Globus pallidus (tissue), 1 donor: ENCODE measurements at regions not wholly inside any gene's neighbourhood (a gene's known extent, or its start where the extent isn't known, plus 50 kb on each side); places are given as distances from the start of the nearest gene placed in this dataset.
"Not testable (repeated sequence)": the region's sequence is repeated elsewhere in the genome, so short reads cannot be mapped to it uniquely, and the experiment has no call there.

ENCODE experiments used
- DNase-seq: peaks from one replicate; pipeline ENCODE4 v3.0.0-alpha.2; 2015; ENCODE audit warnings: low spot score

- DNase-seq, result not testable (repeated sequence)
These were observed 169.0 kb upstream of the FOXD4L5 start for GRCh38 chr9:65454034-65454433.

- not testable (repeated sequence) for DNase-seq
These were observed 165.0 kb upstream of the FOXD4L5 start for GRCh38 chr9:65449886-65450610.

DNA sequence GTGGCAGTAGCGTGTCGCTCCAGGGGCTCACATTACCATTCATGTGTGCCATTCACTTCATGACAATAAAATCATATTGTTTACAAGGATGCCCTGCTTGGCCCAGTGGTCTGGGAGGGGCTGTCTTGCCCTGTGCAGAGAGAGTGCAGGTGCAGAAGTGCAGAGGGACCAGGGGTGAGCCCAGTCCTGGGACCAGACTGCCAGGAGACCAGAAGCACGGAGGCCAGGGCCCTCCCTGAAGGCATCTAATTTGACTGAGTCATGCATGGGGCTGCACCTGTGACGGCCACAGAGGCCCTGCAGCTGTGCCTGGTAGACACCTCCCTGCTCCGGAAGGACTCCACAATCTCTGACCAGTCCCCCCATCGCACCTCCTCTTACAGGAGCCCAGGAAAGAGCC, 164.4 kb upstream of the FOXD4L5 start:
- DNase-seq, result no peak

- not testable (repeated sequence) for DNase-seq
These were observed 162.1 kb upstream of the FOXD4L5 start for GRCh38 chr9:65447146-65447545.

GRCh38 chr9:65445991-65446390, 161.0 kb upstream of the FOXD4L5 start:
- not testable (repeated sequence) for DNase-seq

- DNase-seq, result no peak
These were observed 159.9 kb upstream of the FOXD4L5 start for GRCh38 chr9:65444943-65445342.

- DNase-seq, result not testable (repeated sequence)
These were observed 157.1 kb upstream of the FOXD4L5 start for GRCh38 chr9:65442116-65442515.

- not testable (repeated sequence) for DNase-seq
These were observed 156.4 kb upstream of the FOXD4L5 start for GRCh38 chr9:65441324-65441920.

GRCh38 chr9:65437724-65438123, 152.7 kb upstream of the FOXD4L5 start:
- no peak for DNase-seq

GRCh38 chr9:65435464-65435863, 150.5 kb upstream of the FOXD4L5 start:
- no peak for DNase-seq

- DNase-seq, result no peak
These were observed 147.8 kb upstream of the FOXD4L5 start for GRCh38 chr9:65432722-65433323.

GRCh38 chr9:65432051-65432450, 147.0 kb upstream of the FOXD4L5 start:
- DNase-seq, result no peak

DNA sequence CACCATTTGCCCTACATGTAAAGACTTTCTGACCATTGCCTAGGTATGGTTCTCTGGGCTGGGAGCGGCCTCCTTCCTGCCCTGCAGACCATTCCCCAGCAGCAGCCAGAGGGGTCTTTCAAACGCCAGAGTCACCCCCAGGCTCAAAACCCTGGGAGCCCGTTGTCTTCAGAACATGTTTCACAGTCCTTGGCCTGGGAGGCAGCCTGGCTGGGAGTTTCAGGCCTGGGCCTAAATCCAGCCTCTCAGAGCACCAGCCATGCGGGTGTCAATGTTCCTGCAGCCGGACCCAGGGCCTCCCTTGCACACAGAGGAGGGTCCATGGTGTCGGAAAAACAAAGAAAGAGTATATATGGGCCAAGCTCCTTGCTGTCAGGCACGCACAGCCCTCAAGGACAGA, 145.2 kb upstream of the FOXD4L5 start:
- no peak for DNase-seq

- not testable (repeated sequence) for DNase-seq
These were observed 142.4 kb upstream of the FOXD4L5 start for GRCh38 chr9:65427361-65427760.

DNA sequence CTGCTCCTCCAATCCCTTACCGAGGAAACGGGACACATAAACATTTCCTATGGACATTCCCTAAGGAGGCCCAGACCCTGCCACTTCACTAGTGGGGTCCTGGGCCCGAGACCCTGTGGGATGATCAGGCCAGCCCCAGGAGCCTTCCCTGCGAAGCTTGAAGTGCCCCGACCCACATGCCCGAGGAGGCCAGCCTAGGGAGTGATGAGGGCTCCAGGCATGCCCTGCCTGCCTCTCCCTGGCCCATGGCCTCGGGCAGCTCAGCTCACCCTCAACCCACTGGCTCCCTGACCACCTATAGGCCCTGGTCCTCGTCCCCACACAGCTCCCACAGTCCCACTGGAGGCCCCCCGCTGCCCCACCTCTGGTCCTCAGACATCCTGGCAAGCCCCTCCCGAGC, 141.8 kb upstream of the FOXD4L5 start:
- DNase-seq, result not testable (repeated sequence)

DNA sequence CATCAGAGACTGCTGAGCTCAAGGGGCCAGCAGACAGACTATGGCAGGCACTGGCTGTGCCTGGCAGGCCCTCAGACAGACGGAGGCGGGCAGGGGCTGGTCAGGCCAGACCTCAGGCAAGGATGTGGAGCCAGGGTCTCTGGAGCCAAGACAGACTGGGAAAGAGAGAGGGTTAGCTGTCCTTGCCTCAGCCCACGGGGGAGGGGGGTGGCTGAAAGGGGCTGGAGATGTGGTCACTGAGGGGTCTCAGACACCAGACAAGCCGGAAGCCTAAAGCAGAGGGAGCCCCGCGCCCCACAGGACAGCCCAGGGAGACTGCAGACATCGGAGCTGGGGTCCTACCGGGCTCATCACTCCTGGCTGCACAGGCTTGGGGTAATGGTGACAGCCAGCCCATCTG, 141.2 kb upstream of the FOXD4L5 start:
- peak; percentile 6 for DNase-seq

DNA sequence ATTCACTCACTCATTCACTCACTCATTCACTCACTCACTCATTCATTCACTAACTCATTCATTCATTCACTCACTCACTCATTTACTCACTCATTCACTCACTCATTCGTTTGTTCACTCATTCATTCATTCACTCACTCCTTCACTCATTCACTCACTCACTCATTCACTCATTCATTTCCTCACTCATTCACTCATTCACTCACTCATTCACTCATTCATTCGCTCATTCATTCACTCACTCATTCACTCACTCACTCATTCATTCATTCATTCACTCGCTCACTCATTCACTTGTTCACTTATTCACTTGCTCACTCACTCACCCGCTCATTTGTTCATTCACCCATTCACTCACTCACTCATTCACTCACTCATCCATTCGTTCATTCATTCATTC, 140.2 kb upstream of the FOXD4L5 start:
- DNase-seq, result not testable (repeated sequence)

DNA sequence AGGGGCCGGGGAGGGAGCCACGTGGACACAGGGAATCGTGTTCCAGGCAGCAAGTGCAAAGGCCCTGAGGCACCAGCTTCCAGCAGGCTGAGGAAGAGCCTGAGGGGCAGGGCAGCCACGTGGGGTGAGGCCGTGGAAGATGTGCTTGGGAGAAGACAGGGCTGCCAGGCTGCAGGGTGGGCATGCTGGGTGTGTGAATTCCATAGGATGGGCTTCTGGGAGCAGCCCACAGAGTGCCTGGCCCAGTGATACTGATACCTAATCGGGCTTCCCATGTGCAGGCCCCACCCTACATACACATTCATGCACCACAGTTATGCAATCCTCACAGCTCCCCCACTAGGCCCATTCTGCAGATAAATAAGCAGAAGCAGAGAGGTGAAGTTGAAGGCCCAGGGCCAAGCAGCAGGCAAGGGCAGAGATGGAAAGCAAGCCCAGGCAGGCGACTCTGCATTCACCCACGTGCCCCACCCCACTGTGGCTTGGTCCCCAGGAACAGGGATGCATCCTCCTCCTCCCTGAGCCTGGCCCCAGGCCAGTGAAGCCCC, 139.5 kb upstream of the FOXD4L5 start:
- DNase-seq, result not testable (repeated sequence)

GRCh38 chr9:65423691-65424436, 138.9 kb upstream of the FOXD4L5 start:
- not testable (repeated sequence) for DNase-seq

GRCh38 chr9:65422966-65423690, 138.1 kb upstream of the FOXD4L5 start:
- DNase-seq, result not testable (repeated sequence)

DNA sequence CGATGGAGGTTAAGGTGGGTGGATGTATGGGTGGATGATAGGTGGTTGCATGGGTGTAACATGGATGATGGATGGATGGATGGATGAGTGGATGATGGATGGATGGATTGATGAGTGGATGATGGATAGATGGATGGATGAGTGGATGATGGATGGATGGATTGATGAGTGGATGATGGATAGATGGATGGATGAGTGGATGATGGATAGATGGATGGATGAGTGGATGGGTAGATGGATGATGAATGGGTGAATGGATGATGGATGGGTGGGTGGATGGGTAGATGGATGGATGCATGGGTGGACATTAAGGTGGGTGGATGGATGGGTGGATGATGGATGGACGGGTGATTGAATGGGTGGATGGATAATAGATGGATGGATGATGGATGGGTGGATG, 136.5 kb upstream of the FOXD4L5 start:
- not testable (repeated sequence) for DNase-seq

DNA sequence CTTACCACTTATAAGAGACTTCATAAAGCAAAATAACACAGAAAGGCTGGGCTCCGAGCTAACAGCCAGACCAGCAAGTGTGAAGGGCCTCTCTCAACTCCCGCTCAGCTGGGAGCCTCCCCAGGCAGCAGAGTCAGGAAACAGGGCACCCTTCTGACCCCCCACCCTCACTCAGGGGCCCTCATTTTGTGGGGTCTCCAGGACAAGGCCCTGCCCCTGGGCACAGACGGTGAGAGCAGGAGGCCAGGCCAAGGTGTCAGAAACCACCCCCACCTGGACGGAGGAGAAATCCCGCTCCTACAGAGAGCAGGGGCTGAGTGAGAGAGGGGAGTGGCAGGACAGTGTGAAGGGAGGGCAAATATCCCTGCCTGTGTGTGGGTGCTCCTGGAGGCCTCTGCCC, 135.8 kb upstream of the FOXD4L5 start:
- DNase-seq, result no peak
